Neural crest cell (in vitro differentiated cells): ENCODE measurements at regions not wholly inside any gene's neighbourhood (a gene's known extent, or its start where the extent isn't known, plus 50 kb on each side); places are given as distances from the start of the nearest gene placed in this dataset.

ENCODE experiments used
- DNase-seq: peaks from one replicate; pipeline ENCODE4 v3.0.0; 2021; ENCODE audit warnings: low read depth, mixed read lengths, low spot score
- H3K27ac Mint-ChIP-seq: one replicate; pipeline ENCODE4 v1.8.0; 2021; ENCODE audit warnings: mild to moderate bottlenecking, mixed read lengths; ENCODE audit not compliant: unreplicated experiment
- H3K27me3 Mint-ChIP-seq: 2 replicates; pipeline ENCODE4 v1.8.0; 2021; ENCODE audit warnings: low read depth, mild to moderate bottlenecking, mixed read lengths
- H3K36me3 Mint-ChIP-seq: 2 replicates; pipeline ENCODE4 v1.8.0; 2021; ENCODE audit warnings: low read depth, mild to moderate bottlenecking, mixed read lengths
- H3K4me1 Mint-ChIP-seq: 2 replicates; pipeline ENCODE4 v1.8.0; 2021; ENCODE audit warnings: mixed read lengths
- H3K4me3 Mint-ChIP-seq: one replicate; pipeline ENCODE4 v1.8.0; 2021; ENCODE audit warnings: mild to moderate bottlenecking, mixed read lengths
- H3K9me3 Mint-ChIP-seq: 2 replicates; pipeline ENCODE4 v1.8.0; 2021; ENCODE audit warnings: mixed read lengths
- CTCF ChIP-seq: fragments of 200-600 bp; sonication (generic); conservative IDR thresholded peaks from 2 replicates; pipeline ENCODE4 v1.5.0; 2021; ENCODE audit warnings: antibody characterized with exemption, mild to moderate bottlenecking

GRCh38 chr10:94103801-94104221, 110.1 kb downstream of the PLCE1 start:
- no peak for TF ChIP-seq CTCF
- peaks cover 8% of the 10 kb centered on the region for H3K4me1 Mint-ChIP-seq
- H3K9me3 Mint-ChIP-seq = no peaks in the 10 kb centered on the region
- H3K27me3 Mint-ChIP-seq = no peaks in the 10 kb centered on the region
- no peaks in the 10 kb centered on the region for H3K36me3 Mint-ChIP-seq
- no peak overlapping the region for H3K4me3 Mint-ChIP-seq
- no peak for DNase-seq
- H3K27ac Mint-ChIP-seq = peak overlapping the region; percentile 30

GRCh38 chr10:94104316-94105000, 110.7 kb downstream of the PLCE1 start:
- peaks cover 8% of the 10 kb centered on the region for H3K4me1 Mint-ChIP-seq
- no peaks in the 10 kb centered on the region for H3K9me3 Mint-ChIP-seq
- H3K27ac Mint-ChIP-seq = no peak overlapping the region
- no peaks in the 10 kb centered on the region for H3K27me3 Mint-ChIP-seq
- no peak overlapping the region for H3K4me3 Mint-ChIP-seq
- H3K36me3 Mint-ChIP-seq = no peaks in the 10 kb centered on the region
- no peak for TF ChIP-seq CTCF
- DNase-seq = no peak

GRCh38 chr10:94105226-94105625, 111.5 kb downstream of the PLCE1 start:
- Mint-ChIP-seq H3K9me3 (no peaks in the 10 kb centered on the region), H3K27ac (no peak overlapping the region), H3K36me3 (no peaks in the 10 kb centered on the region), H3K27me3 (no peaks in the 10 kb centered on the region), H3K4me3 (no peak overlapping the region), H3K4me1 (peaks cover 8% of the 10 kb centered on the region)
- DNase-seq = no peak
- no peak for TF ChIP-seq CTCF

GRCh38 chr10:94107191-94107590, 113.5 kb downstream of the PLCE1 start:
- H3K27me3 Mint-ChIP-seq = no peaks in the 10 kb centered on the region
- TF ChIP-seq CTCF = no peak
- DNase-seq = no peak
- H3K36me3 Mint-ChIP-seq = no peaks in the 10 kb centered on the region
- H3K4me1 Mint-ChIP-seq = peaks cover 8% of the 10 kb centered on the region
- no peak overlapping the region for H3K4me3 Mint-ChIP-seq
- H3K27ac Mint-ChIP-seq = no peak overlapping the region
- no peaks in the 10 kb centered on the region for H3K9me3 Mint-ChIP-seq

- H3K27me3 Mint-ChIP-seq = no peaks in the 10 kb centered on the region
- peaks cover 3% of the 10 kb centered on the region for H3K4me1 Mint-ChIP-seq
- no peak for DNase-seq
- no peak overlapping the region for H3K4me3 Mint-ChIP-seq
- no peak overlapping the region for H3K27ac Mint-ChIP-seq
- no peaks in the 10 kb centered on the region for H3K9me3 Mint-ChIP-seq
- no peaks in the 10 kb centered on the region for H3K36me3 Mint-ChIP-seq
- TF ChIP-seq CTCF = no peak
Measured at GRCh38 chr10:94108200-94108599, 114.5 kb downstream of the PLCE1 start.
